ENCODE measurements at regions not wholly inside any gene's neighbourhood (a gene's known extent, or its start where the extent isn't known, plus 50 kb on each side); places are given as distances from the start of the nearest gene placed in this dataset.
"Not testable (repeated sequence)": the region's sequence is repeated elsewhere in the genome, so short reads cannot be mapped to it uniquely, and the experiment has no call there.

- DNase-seq (ENCODE audit: low read depth in 2 of 2), result no peak
Observed at GRCh38 chr1:208347191-208347590, 103.0 kb upstream of the PLXNA2 start.

GRCh38 chr1:208349694-208350330 is 105.6 kb upstream of the PLXNA2 start:
- no peak for DNase-seq (ENCODE audit: low read depth in 2 of 2)

DNA sequence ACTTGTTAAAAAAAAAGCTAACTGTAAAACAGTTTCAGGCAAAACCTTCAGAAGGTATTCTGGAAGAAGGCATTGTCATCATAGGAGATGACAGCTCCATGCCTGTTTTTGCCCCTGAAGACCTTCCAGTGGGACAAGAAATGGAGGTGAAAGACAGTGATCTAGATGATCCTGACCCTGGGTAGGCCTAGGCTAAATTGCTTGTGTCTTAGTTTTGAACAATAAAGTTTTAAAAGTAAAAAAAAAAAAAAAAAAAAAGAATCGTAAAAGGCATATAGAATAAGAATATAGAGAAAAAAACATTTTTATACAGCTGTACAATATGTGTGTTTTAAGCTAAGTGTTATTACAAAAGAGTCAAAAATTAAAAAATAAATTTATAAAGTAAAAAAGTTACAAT is 106.6 kb upstream of the PLXNA2 start:
- DNase-seq (ENCODE audit: low read depth in 2 of 2), result no peak

DNA sequence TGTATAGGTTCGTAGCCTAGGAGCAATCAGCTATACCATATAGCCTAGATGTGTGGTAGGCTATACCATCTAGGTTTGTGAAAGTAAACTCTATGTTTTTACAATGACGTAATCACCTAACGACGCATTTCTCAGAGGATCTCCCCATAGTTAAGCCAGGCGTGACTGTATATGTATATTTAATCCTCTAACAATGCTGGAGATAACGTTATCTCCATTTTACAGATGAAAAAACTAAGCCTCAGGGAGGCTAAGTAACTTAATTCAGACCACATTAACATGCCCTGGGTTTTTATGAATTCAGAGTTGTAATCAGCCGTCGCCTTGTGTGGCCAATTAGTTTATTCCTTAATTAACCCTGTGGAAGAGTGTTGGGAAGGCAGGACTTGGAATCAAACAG is 107.7 kb upstream of the PLXNA2 start:
- no peak for DNase-seq (ENCODE audit: low read depth in 2 of 2)

DNA sequence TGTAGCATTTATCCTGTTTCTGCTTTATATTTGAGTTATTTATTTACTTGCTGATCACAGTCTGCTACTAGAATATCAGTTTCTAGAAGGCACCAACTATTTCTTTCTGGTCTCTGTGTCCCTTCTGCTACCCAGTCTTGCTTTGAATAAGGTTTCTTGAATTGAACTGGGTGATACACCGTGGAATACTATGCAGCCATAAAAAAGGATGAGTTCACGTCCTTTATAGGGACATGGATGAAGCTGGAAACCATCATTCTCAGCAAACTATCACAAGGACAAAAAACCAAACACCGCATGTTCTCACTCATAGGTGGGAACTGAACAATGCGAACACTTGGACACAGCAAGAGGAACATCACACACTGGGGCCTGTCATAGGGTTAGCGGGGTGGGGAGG is 109.6 kb upstream of the PLXNA2 start:
- not testable (repeated sequence) for DNase-seq (ENCODE audit: low read depth in 2 of 2)

- DNase-seq (ENCODE audit: low read depth in 2 of 2), result no peak
Observed at GRCh38 chr1:208357644-208358507, 113.7 kb upstream of the PLXNA2 start.

- no peak for DNase-seq (ENCODE audit: low read depth in 2 of 2)
Observed at GRCh38 chr1:208358651-208359050, 114.5 kb upstream of the PLXNA2 start.

DNA sequence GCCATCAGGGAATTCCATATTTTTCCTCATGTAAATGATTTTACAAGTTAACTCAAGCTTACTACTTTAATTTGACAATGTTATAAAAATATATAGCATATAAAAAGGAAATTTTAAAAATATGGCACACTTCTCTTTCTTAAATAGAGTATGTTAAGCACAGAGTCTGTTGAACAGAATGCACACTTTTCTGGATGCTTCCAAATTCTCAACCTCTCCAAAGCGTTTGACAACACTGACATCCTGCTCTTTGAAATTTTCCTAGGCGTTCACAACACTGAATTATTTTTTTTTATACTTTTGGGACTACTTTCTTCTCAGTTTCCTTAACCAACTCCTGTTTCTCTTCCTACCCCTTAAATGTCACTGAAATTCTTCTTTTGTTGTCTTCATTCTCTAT is 117.8 kb upstream of the PLXNA2 start:
- DNase-seq (ENCODE audit: low read depth in 2 of 2), result no peak

DNA sequence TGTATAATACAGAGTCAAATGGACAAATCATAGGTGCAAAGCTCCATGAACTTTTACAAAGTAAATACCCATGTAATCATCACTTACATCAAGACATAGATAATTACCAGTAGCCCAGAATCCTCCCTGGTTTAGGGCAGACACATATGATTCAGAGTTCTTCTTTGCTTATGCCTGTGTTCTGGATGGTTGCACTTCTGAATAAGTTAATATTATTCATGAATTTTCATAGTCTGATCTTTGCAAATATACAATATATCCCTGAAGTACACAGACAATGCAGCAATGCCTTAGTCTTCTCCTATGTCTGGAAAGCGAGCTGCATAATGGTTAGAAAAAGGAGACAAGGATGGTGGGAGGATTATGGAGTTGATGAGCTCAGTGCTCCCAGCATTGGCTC is 122.4 kb upstream of the PLXNA2 start:
- DNase-seq (ENCODE audit: low read depth in 2 of 2), result no peak

- no peak for DNase-seq (ENCODE audit: low read depth in 2 of 2)
Observed at GRCh38 chr1:208369045-208369444, 124.9 kb upstream of the PLXNA2 start.

- no peak for DNase-seq (ENCODE audit: low read depth in 2 of 2)
Observed at GRCh38 chr1:208369658-208370057, 125.5 kb upstream of the PLXNA2 start.

DNA sequence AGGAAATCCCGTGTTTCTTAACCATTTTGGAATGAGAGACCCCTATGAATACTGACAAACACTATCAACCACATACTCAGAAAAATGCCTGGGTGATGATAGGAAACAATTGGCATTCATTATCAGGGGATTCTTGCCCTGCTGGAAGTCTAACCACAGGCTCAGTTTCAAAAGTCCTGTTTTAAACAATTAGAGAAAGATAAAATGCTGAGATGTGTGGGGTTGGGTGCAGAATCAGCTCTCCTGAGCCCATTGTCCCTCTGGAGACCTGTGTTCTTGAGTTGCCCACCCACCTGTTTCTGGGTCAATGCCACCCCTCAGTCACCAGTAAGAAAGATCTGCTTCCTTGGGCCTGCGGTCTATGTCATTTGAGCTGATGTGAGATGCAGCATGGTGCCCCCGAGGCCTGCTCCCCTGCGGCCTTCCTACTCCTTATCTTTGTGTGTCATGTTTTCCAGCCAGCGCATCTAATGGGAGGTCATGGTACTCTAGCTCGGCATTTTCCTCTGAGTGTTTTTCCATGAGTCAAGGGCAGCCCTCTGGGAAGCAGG is 130.3 kb upstream of the PLXNA2 start:
- no peak for DNase-seq (ENCODE audit: low read depth in 2 of 2)

DNA sequence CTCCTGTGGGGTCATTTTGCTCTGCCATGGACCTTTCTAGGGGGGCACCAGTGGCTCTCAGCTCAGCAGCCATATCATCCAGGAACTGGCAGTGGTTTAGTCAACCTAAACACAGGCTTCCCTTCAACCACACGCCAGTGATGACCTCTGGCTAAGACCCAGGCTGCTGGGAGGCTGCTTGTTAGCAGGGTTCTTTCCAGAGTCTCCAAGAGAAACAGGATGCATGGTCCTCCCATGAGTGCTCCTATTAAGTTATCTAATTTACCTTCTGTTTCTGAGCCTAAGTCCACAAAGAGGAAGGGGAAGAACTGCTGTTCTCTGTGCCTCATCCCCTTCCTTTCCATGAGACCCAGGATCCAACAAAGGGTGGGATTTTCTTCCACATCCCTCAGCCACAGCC is 137.3 kb upstream of the PLXNA2 start:
- no peak for DNase-seq (ENCODE audit: low read depth in 2 of 2)

- DNase-seq (ENCODE audit: low read depth in 2 of 2), result no peak
Observed at GRCh38 chr1:208387908-208388811, 144.0 kb upstream of the PLXNA2 start.

- no peak for DNase-seq (ENCODE audit: low read depth in 2 of 2)
Observed at GRCh38 chr1:208393416-208393815, 149.2 kb upstream of the PLXNA2 start.

GRCh38 chr1:208393826-208394225 is 149.6 kb upstream of the PLXNA2 start:
- DNase-seq (ENCODE audit: low read depth in 2 of 2), result no peak

DNA sequence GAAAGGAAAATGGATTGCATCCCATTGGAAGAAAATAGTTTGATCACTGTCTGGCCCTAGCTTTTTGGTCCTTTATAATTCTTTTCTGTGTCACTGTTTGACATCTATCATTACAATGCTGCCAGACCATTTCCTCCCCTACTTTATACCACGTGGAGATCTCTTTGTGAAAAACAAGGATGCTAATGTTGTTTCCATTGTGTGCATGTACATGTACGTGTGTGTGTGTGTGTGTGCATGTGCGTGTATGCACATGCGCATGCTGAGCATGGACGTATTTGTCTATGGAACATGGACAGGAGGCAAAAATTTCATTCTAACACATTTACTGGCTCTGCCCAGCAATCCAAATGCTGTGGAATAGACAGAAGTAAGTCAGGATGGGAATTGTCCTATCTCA is 153.1 kb upstream of the PLXNA2 start:
- no peak for DNase-seq (ENCODE audit: low read depth in 2 of 2)

DNA sequence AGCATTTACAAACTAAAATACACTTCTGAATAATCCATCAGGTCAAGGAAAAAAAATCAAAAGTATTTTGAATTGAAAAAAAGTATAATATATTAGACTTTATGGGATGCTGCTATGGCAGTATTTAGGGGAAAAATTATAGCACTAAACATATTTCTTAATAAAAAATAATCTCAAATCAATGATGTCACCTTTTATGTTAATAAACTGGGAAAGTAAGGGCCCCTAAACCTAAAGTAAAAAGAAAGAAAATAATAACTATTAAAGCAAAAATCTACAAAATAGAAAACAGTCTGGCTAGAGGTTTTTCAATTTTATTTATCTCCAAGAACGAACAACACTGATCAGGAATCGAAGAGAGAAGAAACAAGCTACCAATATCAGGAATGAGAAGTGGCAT is 160.8 kb upstream of the PLXNA2 start:
- no peak for DNase-seq (ENCODE audit: low read depth in 2 of 2)

DNA sequence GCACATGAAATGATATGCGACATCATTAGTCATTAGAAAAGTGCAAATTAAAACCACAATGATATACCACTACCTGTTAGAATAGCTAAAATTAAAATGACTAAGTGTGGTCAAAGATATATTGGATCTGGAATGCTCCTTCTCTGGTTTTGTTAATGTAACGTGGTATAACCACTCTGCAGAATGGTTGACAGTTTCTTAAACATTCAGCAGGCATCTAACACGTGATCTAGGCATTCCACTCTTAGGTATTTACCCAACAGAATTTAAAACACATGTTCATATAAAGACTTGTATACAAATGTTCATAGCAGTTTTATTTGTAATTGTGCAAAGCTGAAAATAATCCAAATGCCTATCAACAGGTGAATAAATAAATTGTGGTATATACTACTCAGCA is 165.0 kb upstream of the PLXNA2 start:
- no peak for DNase-seq (ENCODE audit: low read depth in 2 of 2)

DNA sequence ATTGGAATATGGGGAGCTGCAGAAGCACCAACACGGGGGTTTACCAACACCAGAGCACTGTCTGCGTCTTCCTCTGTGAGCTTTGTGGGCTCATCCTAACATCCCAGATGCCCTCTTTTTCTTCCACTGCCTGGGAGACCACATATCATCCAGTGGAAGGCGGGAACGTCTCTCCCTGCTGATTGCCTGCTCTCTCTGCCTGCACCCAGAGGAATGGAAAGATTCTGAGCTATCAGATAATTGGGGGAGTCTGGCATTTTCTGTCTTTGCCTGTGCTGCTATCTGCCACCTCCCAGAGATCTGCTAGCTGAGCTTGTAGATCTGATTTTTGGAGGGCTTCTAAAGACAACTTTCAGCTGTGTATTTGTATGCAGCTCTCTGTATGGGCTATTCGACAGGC is 166.2 kb upstream of the PLXNA2 start:
- no peak for DNase-seq (ENCODE audit: low read depth in 2 of 2)

- no peak for DNase-seq (ENCODE audit: low read depth in 2 of 2)
Observed at GRCh38 chr1:208413006-208413405, 168.8 kb upstream of the PLXNA2 start.

DNA sequence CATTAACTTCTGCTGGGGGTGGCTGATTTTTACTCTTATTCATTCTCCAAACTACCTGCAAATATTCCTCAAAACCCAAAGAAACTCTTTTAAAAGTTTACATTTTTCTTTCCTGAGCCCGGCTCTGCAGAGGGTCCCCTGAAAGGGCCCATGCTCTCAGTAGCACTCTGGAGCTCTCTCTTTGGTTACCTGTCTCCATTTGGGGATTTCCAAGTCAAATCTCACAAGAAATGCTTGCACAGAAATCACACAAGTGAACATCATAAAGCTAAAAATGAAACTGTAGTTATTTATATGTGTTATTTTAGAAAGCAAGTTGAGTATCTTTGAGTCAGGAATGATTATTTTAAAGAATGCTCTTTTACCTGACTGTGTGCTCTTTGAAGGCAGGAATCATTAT is 174.5 kb upstream of the PLXNA2 start:
- no peak for DNase-seq (ENCODE audit: low read depth in 2 of 2)
